ENCODE measurements at regions not wholly inside any gene's neighbourhood (a gene's known extent, or its start where the extent isn't known, plus 50 kb on each side); places are given as distances from the start of the nearest gene placed in this dataset.

DNA sequence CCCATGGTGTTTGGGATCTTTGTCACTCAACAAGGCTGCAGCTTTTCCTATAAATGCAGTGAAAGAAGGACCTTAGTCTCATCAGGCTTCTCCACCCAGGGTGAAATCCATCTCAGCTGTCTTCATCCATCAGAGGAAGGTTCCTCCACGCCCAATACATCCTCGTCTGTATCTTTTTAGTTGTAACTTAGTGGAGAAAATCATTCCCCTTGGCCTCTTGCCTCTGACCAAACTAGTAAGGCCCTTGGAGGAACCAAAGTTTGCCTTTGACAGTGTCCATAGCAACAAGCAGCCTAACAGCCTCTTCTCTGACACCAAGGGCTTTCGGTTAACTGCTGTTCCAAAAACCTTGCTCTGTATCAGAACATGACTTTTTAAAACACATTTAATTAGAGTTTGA is 230.3 kb upstream of the ECI2 start:
- TF ChIP-seq, protein P1, sequence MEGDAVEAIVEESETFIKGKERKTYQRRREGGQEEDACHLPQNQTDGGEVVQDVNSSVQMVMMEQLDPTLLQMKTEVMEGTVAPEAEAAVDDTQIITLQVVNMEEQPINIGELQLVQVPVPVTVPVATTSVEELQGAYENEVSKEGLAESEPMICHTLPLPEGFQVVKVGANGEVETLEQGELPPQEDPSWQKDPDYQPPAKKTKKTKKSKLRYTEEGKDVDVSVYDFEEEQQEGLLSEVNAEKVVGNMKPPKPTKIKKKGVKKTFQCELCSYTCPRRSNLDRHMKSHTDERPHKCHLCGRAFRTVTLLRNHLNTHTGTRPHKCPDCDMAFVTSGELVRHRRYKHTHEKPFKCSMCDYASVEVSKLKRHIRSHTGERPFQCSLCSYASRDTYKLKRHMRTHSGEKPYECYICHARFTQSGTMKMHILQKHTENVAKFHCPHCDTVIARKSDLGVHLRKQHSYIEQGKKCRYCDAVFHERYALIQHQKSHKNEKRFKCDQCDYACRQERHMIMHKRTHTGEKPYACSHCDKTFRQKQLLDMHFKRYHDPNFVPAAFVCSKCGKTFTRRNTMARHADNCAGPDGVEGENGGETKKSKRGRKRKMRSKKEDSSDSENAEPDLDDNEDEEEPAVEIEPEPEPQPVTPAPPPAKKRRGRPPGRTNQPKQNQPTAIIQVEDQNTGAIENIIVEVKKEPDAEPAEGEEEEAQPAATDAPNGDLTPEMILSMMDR (IDR thresholded peaks at IDR 0.05): no peak
- no peak for TF ChIP-seq POLR2A (IDR thresholded peaks at IDR 0.05)
